ENCODE measurements at regions not wholly inside any gene's neighbourhood (a gene's known extent, or its start where the extent isn't known, plus 50 kb on each side); places are given as distances from the start of the nearest gene placed in this dataset.

GRCh38 chr12:42744539-42745182 lies 155.1 kb upstream of the PRICKLE1 start:
- TF ChIP-seq EP300 (IDR thresholded peaks at IDR 0.05) (no peak), POLR2AphosphoS5 (IDR thresholded peaks at IDR 0.05) (peak in 1 of 4 donors; percentile 8)
- TF ChIP-seq, protein P1, sequence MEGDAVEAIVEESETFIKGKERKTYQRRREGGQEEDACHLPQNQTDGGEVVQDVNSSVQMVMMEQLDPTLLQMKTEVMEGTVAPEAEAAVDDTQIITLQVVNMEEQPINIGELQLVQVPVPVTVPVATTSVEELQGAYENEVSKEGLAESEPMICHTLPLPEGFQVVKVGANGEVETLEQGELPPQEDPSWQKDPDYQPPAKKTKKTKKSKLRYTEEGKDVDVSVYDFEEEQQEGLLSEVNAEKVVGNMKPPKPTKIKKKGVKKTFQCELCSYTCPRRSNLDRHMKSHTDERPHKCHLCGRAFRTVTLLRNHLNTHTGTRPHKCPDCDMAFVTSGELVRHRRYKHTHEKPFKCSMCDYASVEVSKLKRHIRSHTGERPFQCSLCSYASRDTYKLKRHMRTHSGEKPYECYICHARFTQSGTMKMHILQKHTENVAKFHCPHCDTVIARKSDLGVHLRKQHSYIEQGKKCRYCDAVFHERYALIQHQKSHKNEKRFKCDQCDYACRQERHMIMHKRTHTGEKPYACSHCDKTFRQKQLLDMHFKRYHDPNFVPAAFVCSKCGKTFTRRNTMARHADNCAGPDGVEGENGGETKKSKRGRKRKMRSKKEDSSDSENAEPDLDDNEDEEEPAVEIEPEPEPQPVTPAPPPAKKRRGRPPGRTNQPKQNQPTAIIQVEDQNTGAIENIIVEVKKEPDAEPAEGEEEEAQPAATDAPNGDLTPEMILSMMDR (IDR thresholded peaks at IDR 0.05), result no peak
- intact Hi-C loops (cut with DNase I), result no loop called here
- DNase-seq, result no peak
- Histone ChIP-seq H3K4me1 (peaks cover 0 to 35% (median 24%) of the 10 kb centered on the region in 4 donors), H3K27ac (peak overlapping the region in 1 of 4 donors; percentile 34), H3K36me3 (no peaks in the 10 kb centered on the region), H3K9me3 (peaks cover 0 to 3% (median 1%) of the 10 kb centered on the region in 4 donors), H3K4me3 (no peak overlapping the region), H3K27me3 (no peaks in the 10 kb centered on the region)
- WGBS, 2 donors, result 22 to 46% methylated on average over 5 of the region's 5 CpGs

DNA sequence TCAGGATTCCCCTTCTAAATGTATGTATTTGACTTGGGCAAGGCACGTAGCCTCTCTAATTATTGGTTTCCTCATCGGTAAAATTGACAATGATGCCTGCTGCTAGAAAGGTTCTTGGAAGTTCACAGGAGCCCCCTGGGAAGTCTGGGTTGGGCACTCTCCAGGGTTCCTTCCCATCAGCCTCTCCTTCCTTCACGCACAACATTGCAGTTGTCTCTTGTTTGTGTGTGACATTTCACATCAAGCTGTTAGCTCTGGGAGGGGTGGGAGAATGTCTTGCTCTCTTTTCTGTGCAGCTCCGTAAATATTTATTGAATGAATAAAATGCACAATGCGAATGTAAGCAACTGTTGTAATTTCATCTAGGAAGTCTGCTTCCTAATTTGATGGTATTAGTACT lies 153.2 kb upstream of the PRICKLE1 start:
- WGBS, 2 donors, result 57 to 61% methylated on average over 5 of the region's 5 CpGs
- intact Hi-C loops (cut with DNase I), result no loop called here
- no peak for DNase-seq

DNA sequence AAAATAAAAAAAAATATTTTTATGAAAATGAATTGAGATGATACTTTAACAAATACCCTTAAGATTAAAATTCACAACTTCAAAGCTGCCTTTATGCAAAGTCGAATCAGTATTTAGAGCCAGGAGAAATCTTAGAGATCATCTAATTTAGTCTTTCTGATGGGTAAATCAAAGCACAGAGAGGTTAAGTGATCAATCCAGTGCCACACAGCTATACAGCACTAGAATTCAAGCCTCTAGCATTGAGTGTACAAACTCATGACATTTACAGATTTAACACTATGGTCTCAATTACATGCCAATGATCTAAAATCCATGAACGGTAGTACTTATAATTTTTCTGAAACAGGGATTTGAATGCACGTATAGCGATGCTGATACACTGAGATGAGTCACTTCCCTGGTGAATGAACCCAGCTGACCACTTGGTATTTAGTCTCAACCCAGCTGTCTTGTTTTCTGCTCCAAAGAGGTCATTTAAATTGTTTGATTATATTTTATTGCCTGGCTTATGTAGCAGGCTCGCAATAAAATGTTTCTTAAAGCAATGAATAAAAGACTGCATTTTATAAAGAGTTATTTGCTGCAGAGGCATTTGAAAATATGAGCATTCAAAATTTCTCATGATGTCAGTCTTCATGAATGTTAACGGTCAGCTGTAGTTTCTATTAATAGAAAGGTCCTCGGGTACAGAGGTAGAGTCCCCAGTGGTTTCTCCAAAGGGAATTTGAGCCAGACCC lies 152.4 kb upstream of the PRICKLE1 start:
- Histone ChIP-seq H3K4me1 (peaks cover 0 to 43% (median 28%) of the 10 kb centered on the region in 4 donors), H3K27me3 (no peaks in the 10 kb centered on the region), H3K27ac (peak overlapping the region in 2 of 4 donors; percentile 27 to 53), H3K9me3 (peaks cover 0 to under 1% (median 0%) of the 10 kb centered on the region in 4 donors), H3K4me3 (no peak overlapping the region), H3K36me3 (no peaks in the 10 kb centered on the region)
- no peak for DNase-seq
- intact Hi-C loops (cut with DNase I), result no loop called here
- 62 to 69% methylated on average over 7 of the region's 7 CpGs for WGBS, 2 donors
- TF ChIP-seq, protein P1 (IDR thresholded peaks at IDR 0.05), result no peak
- no peak for TF ChIP-seq POLR2AphosphoS5 (IDR thresholded peaks at IDR 0.05)
- TF ChIP-seq EP300 (IDR thresholded peaks at IDR 0.05), result no peak
- TF ChIP-seq POLR2A (IDR thresholded peaks at IDR 0.05), result no peak

More for the DNA sequence above, 153.2 kb upstream of the PRICKLE1 start:
- H3K27ac ChIP-seq, result peak overlapping the region in 3 of 4 donors; percentile 27 to 53 (median 36)
- TF ChIP-seq EP300 (IDR thresholded peaks at IDR 0.05) (no peak), POLR2AphosphoS5 (IDR thresholded peaks at IDR 0.05) (no peak), POLR2A (IDR thresholded peaks at IDR 0.05) (no peak)
- TF ChIP-seq, protein P1 (IDR thresholded peaks at IDR 0.05), result no peak
- no peak overlapping the region for H3K4me3 ChIP-seq
- H3K36me3 ChIP-seq, result no peaks in the 10 kb centered on the region
- H3K4me1 ChIP-seq, result peaks cover 0 to 38% (median 25%) of the 10 kb centered on the region in 4 donors
- H3K9me3 ChIP-seq, result peaks cover 0 to 3% (median 1%) of the 10 kb centered on the region in 4 donors
- no peaks in the 10 kb centered on the region for H3K27me3 ChIP-seq

DNA sequence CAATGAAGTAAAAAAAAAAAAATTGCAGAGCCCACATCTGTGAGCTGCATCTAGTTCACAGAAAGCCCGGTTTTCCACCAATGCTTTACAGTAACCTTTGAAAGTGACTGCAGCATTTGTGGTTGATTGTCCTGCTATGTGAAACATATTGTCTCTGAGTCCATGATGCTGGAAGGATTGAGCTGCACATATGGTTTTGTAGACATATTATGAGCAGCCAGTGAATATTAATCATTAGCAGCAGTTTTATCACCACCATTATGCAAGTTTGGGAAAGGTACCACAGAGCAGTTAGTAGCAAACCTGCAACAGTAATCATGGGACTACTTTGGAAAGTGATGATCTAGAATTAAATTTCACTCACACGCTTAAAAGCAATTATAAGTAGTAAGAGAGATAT lies 151.5 kb upstream of the PRICKLE1 start:
- TF ChIP-seq POLR2A (IDR thresholded peaks at IDR 0.05) (no peak), EP300 (IDR thresholded peaks at IDR 0.05) (no peak), POLR2AphosphoS5 (IDR thresholded peaks at IDR 0.05) (no peak)
- TF ChIP-seq, protein P1 (IDR thresholded peaks at IDR 0.05), result no peak
- intact Hi-C loops (cut with DNase I), result no loop called here
- Histone ChIP-seq H3K27ac (no peak overlapping the region), H3K4me3 (no peak overlapping the region), H3K4me1 (peaks cover 0 to 49% (median 32%) of the 10 kb centered on the region in 4 donors), H3K27me3 (no peaks in the 10 kb centered on the region), H3K9me3 (no peaks in the 10 kb centered on the region), H3K36me3 (no peaks in the 10 kb centered on the region)
- DNase-seq, result no peak
- 69 to 91% methylated on average over 2 of the region's 2 CpGs for WGBS, 2 donors
